CD14-positive monocyte (primary cell): ENCODE measurements at regions not wholly inside any gene's neighbourhood (a gene's known extent, or its start where the extent isn't known, plus 50 kb on each side); places are given as distances from the start of the nearest gene placed in this dataset.

Experiments
- DNase-seq, 3 donors: peaks; one replicate each; pipeline ENCODE4 v3.0.0-alpha.2; 2011 to 2022
- H2AFZ ChIP-seq: 2 replicates; pipeline ENCODE4 v1.6.0; 2012; ENCODE audit warnings: mild to moderate bottlenecking, low read depth, low read length, inconsistent platforms; ENCODE audit not compliant: insufficient read depth, poor library complexity, severe bottlenecking
- H3K27ac ChIP-seq, 2 donors: 1 replicate in 1 of 2; 2 replicates in 1 of 2; pipeline ENCODE4 v1.5.1; 2012 to 2013; ENCODE audit warnings: low read length in 2 of 2, control low read depth in 1 of 2, inconsistent platforms in 1 of 2, low read depth in 1 of 2, mild to moderate bottlenecking in 1 of 2
- H3K27me3 ChIP-seq, 2 donors: one replicate each; pipeline versions ENCODE4 v1.6.0 to v1.6.1; 2011 to 2013; ENCODE audit warnings: low read length in 2 of 2; ENCODE audit not compliant: control insufficient read depth in 2 of 2, insufficient read depth in 2 of 2
- H3K36me3 ChIP-seq, 2 donors: replicated peaks in 1 of 2; 1 replicate in 1 of 2; 2 replicates in 1 of 2; pipeline versions ENCODE4 v1.5.1 to v1.6.1; 2012 to 2013; ENCODE audit warnings: low read length in 2 of 2, control low read depth in 1 of 2, inconsistent platforms in 1 of 2, mild to moderate bottlenecking in 1 of 2; ENCODE audit not compliant: insufficient read depth in 2 of 2, control insufficient read depth in 1 of 2
- H3K4me1 ChIP-seq, 2 donors: 1 replicate in 1 of 2; 2 replicates in 1 of 2; pipeline versions ENCODE4 v1.5.1 to v1.6.1; 2012 to 2013; ENCODE audit warnings: low read length in 2 of 2, control low read depth in 1 of 2, inconsistent platforms in 1 of 2, mild to moderate bottlenecking in 1 of 2, moderate library complexity in 1 of 2; ENCODE audit not compliant: insufficient read depth in 2 of 2, control insufficient read depth in 1 of 2
- H3K4me2 ChIP-seq: replicated peaks from 2 replicates; pipeline ENCODE3; 2012; ENCODE audit warnings: low read length, moderate library complexity, mild to moderate bottlenecking; ENCODE audit not compliant: poor library complexity, severe bottlenecking; ENCODE audit errors: extremely low read depth
- H3K4me3 ChIP-seq, 3 experiments: fragments of 200-600 bp in 1 of 3; sonication (generic) in 1 of 3; replicated peaks in 1 of 3; 1 replicate in 2 of 3; 2 replicates in 1 of 3; pipeline ENCODE4 v1.5.1; 2011 to 2013; ENCODE audit warnings: low read length in 3 of 3, mild to moderate bottlenecking in 3 of 3, control low read depth in 2 of 3, low read depth in 2 of 3, inconsistent platforms in 1 of 3, moderate library complexity in 1 of 3
- H3K79me2 ChIP-seq: 2 replicates; pipeline ENCODE4 v1.6.0; 2012; ENCODE audit warnings: mild to moderate bottlenecking, control low read depth, inconsistent platforms, low read length, moderate library complexity; ENCODE audit not compliant: insufficient read depth
- H3K9ac ChIP-seq: 2 replicates; pipeline ENCODE4 v1.6.0; 2017; ENCODE audit warnings: low read length, mild to moderate bottlenecking; ENCODE audit not compliant: insufficient read depth, poor library complexity, severe bottlenecking
- H3K9me3 ChIP-seq, 2 donors: replicated peaks in 1 of 2; 1 replicate in 1 of 2; 2 replicates in 1 of 2; pipeline versions ENCODE4 v1.5.1 to v1.6.1; 2012 to 2013; ENCODE audit warnings: low read length in 2 of 2, control low read depth in 1 of 2; ENCODE audit not compliant: control insufficient read depth in 1 of 2, insufficient read depth in 1 of 2
- H4K20me1 ChIP-seq: 2 replicates; pipeline ENCODE4 v1.6.0; 2012; ENCODE audit warnings: mild to moderate bottlenecking, low read length, control low read depth, moderate library complexity; ENCODE audit not compliant: insufficient read depth
- H3K27ac Mint-ChIP-seq, 7 donors: one replicate each; pipeline ENCODE4 v1.8.0; 2020; ENCODE audit warnings: mild to moderate bottlenecking in 7 of 7, mixed read lengths in 7 of 7, moderate library complexity in 6 of 7, inconsistent platforms in 2 of 7
- H3K27me3 Mint-ChIP-seq, 3 donors: one replicate each; pipeline ENCODE4 v1.8.0; 2021 to 2022; ENCODE audit warnings: low read depth in 3 of 3, mild to moderate bottlenecking in 3 of 3, mixed read lengths in 3 of 3, moderate library complexity in 3 of 3, inconsistent platforms in 1 of 3
- H3K36me3 Mint-ChIP-seq, 2 donors: one replicate each; pipeline ENCODE4 v1.8.0; 2020; ENCODE audit warnings: mixed read lengths in 2 of 2, inconsistent platforms in 1 of 2, mild to moderate bottlenecking in 1 of 2
- H3K4me1 Mint-ChIP-seq: one replicate; pipeline ENCODE4 v1.8.0; 2020; ENCODE audit warnings: mild to moderate bottlenecking, mixed read lengths
- H3K4me3 Mint-ChIP-seq, 2 donors: one replicate each; pipeline ENCODE4 v1.8.0; 2020; ENCODE audit warnings: mild to moderate bottlenecking in 2 of 2, mixed read lengths in 2 of 2, moderate library complexity in 1 of 2
- H3K9me3 Mint-ChIP-seq, 7 donors: one replicate each; pipeline ENCODE4 v1.8.0; 2020 to 2022; ENCODE audit warnings: mixed read lengths in 7 of 7, mild to moderate bottlenecking in 6 of 7, moderate library complexity in 6 of 7, inconsistent platforms in 2 of 7
- CTCF ChIP-seq: fragments of 200-600 bp; IDR thresholded peaks from one replicate; pipeline ENCODE4 v1.8.0; 2022; ENCODE audit warnings: antibody characterized with exemption, mild to moderate bottlenecking
- WGBS: methylation state at CpG from one replicate; pipeline ENCODE4 v1.1.5; 2013; ENCODE audit warnings: missing lambda C conversion rate; ENCODE audit not compliant: insufficient coverage; 5-methylcytosine and 5-hydroxymethylcytosine counted together
- intact Hi-C, 2 donors: fragments of 100-400 bp; cut with micrococcal nuclease; formaldehyde crosslinking; loops; one replicate each; pipeline versions ENCODE4 v1.15.0 to v1.15.1; 2023

- no peak for DNase-seq
- H3K27ac Mint-ChIP-seq: no peak overlapping the region
- H3K4me1 Mint-ChIP-seq: no peaks in the 10 kb centered on the region
- H3K79me2 ChIP-seq: no peaks in the 10 kb centered on the region
- H3K9me3 Mint-ChIP-seq: peaks cover 0 to 2% (median 0%) of the 10 kb centered on the region in 7 donors
- WGBS: 98% methylated on average over 4 of the region's 4 CpGs
- H3K27me3 ChIP-seq: no peaks in the 10 kb centered on the region
- no peaks in the 10 kb centered on the region for H4K20me1 ChIP-seq
- H3K36me3 ChIP-seq: no peaks in the 10 kb centered on the region
- no peak for TF ChIP-seq CTCF
- H3K4me2 ChIP-seq: no peak overlapping the region
- H3K27me3 Mint-ChIP-seq: no peaks in the 10 kb centered on the region
- H3K27ac ChIP-seq: no peak overlapping the region
- no peaks in the 10 kb centered on the region for H3K36me3 Mint-ChIP-seq
- no peak overlapping the region for H3K9ac ChIP-seq
- H3K4me3 ChIP-seq: no peak overlapping the region
- no peak overlapping the region for H2AFZ ChIP-seq
- intact Hi-C loops: no loop called here
- H3K4me1 ChIP-seq: no peaks in the 10 kb centered on the region
- H3K4me3 Mint-ChIP-seq: no peak overlapping the region
- no peaks in the 10 kb centered on the region for H3K9me3 ChIP-seq
These were observed 99.2 kb upstream of the TMC3 start for GRCh38 chr15:81473177-81473576.

GRCh38 chr15:81471151-81471550 is 97.1 kb upstream of the TMC3 start:
- DNase-seq: no peak
- peaks cover 0 to 5% (median 3%) of the 10 kb centered on the region in 7 donors for H3K9me3 Mint-ChIP-seq
- Histone ChIP-seq H3K4me3 (no peak overlapping the region), H2AFZ (no peak overlapping the region), H3K27ac (no peak overlapping the region), H3K9ac (no peak overlapping the region), H3K36me3 (no peaks in the 10 kb centered on the region), H3K9me3 (peaks cover 0 to 4% of the 10 kb centered on the region in 2 donors), H3K79me2 (no peaks in the 10 kb centered on the region), H4K20me1 (no peaks in the 10 kb centered on the region), H3K4me1 (no peaks in the 10 kb centered on the region), H3K27me3 (no peaks in the 10 kb centered on the region), H3K4me2 (no peak overlapping the region)
- H3K4me3 Mint-ChIP-seq: no peak overlapping the region
- no peaks in the 10 kb centered on the region for H3K36me3 Mint-ChIP-seq
- intact Hi-C loops: no loop called here
- no peak overlapping the region for H3K27ac Mint-ChIP-seq
- WGBS: no CpG with 5 or more reads among the region's 2 CpGs
- no peaks in the 10 kb centered on the region for H3K4me1 Mint-ChIP-seq
- TF ChIP-seq CTCF: no peak
- H3K27me3 Mint-ChIP-seq: no peaks in the 10 kb centered on the region
